ENCODE measurements at regions not wholly inside any gene's neighbourhood (a gene's known extent, or its start where the extent isn't known, plus 50 kb on each side); places are given as distances from the start of the nearest gene placed in this dataset.

GRCh38 chr11:8740129-8740528 is 57.5 kb downstream of the RPL27A start:
- no peak for DNase-seq

- DNase-seq: no peak
Measured at GRCh38 chr11:8744423-8744822, 61.8 kb downstream of the RPL27A start.

GRCh38 chr11:8745431-8746253 is 63.0 kb downstream of the RPL27A start:
- DNase-seq: no peak

GRCh38 chr11:8746331-8746974 is 63.9 kb downstream of the RPL27A start:
- no peak for DNase-seq

GRCh38 chr11:8747173-8747572 is 64.6 kb downstream of the RPL27A start:
- no peak for DNase-seq

DNA sequence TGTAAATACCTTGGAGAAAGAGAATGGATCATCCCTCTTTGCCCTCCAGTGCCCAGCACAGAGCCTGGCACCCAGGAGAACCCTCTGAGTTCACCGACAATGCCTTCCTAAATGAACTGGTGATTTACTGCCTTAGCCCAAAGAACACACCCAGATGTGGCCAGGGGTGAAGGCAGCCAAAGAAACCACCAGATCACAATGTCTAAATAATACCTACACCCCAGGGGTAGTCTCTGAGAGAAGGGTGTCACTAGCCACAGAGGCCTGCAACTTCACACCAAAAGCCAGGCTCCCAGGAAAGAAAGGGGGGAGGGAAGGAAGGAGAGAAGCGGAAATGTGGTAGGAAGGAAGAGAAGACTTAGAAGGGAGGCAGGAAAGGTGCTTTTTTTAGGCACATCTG is 65.7 kb downstream of the RPL27A start:
- DNase-seq: no peak

- no peak for DNase-seq
Measured at GRCh38 chr11:8749202-8749601, 66.6 kb downstream of the RPL27A start.

GRCh38 chr11:8754241-8754640 is 71.6 kb downstream of the RPL27A start:
- no peak for DNase-seq

DNA sequence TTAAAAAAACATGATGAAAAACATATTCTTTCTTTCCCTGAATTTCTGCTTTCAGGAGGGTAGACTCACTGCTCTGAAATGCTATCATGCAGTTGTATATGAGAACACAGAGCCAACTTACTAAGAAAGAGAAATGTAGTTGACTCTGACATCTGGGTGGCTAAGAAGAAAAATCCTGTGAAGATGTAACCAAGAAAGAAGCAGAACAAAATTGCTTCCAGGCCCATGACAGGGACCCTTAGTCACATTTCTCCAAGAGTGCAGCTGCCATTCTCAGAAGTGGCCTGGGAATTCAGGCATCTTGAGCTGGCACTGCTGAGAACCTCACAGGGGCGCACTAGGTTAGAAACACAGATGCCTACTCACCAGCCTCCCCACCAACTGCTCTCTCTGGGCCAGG is 73.6 kb downstream of the RPL27A start:
- no peak for DNase-seq

DNA sequence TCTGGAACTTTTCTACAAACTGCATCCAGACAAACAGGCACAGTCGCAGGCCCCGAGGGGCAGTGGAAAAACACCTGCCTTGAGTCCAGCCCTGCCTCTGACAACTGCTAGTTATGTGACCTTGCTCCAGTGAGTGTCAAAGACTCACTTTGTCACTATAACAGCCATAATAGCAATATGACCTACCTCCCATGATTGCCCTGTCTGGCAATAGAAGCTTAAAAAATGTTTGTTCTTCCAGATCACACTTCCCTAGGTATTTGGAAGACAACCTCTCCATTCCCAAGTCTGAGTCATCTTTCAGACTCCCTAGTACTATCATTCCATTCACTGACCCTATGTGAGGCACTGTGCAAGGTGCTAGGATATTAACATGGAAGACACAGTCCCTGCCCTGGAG is 74.5 kb downstream of the RPL27A start:
- DNase-seq: no peak

- DNase-seq: no peak
Measured at GRCh38 chr11:8757533-8757932, 74.9 kb downstream of the RPL27A start.

DNA sequence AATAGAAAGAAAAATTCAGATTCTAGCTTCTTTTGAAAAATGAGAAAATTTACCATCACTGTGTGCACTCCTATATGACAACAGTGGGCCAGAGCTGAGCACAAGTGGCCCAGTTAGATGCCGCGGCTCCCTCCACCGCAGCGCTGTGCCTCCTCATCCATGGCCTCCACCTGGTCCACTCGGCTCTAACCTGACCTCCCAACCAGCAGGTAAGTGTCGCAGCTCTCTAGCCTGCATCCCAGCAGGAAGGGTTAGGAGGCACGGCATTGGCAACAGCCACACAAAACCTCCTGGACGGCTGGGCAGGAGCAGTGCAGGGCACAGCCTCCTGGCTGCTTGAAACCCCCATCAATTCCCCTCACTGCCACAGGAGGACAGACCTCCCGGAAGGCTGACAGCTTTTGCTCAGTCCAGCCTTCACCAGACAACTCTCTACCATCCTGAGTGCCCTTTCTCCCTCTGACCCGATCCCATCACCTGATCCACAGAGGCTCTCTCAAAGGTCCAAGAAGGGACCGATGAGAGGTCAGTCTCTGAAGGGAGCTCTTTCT is 76.1 kb downstream of the RPL27A start:
- no peak for DNase-seq

DNA sequence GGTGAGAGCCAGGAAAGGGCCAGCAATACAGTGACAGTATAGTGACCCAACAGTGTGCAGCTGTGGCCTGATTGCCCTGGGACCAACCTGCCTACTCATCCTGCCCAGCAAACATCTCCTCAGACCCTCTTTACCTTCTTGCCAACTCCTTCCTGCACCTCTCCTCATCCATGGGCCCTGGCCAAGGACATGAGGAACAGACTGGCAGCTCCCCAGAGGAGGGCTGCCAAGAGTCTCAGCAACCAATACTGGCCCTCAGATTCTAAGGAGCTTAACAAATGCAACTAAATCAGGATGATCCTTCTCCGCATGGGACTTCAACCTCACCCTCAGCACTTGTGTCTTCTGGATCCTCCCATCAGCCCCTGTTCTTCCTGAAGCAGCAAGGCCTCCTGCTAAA is 77.0 kb downstream of the RPL27A start:
- DNase-seq: no peak

- no peak for DNase-seq
Measured at GRCh38 chr11:8760896-8761295, 78.3 kb downstream of the RPL27A start.

DNA sequence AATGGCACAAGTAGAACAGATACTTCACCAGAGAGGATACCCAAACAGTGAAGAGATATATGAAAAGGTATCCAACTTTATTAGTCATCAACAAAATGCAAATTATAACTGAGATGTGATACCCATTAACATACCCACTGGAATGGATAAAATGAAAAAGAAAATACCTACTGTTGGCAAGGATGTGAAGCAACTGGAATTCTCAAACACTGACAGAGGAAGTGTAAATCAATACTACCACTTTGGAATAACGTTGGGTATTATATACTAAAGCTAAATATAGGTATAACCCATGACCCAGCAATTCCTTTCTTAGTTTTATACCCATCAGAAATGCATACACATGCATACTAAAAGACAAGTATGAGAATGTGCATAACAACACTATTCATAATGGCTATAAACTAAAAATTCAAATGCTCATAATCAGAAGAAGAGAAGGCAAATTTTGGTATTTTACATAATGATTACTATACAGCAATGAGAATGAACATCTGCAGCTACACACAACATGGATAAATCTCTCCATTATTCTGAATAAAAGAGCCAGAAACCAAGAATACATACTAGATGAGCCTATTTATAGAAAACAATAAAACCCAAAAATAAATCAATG is 80.6 kb downstream of the RPL27A start:
- DNase-seq: no peak

- no peak for DNase-seq
Measured at GRCh38 chr11:8765294-8765693, 82.7 kb downstream of the RPL27A start.

- no peak for DNase-seq
Measured at GRCh38 chr11:8766043-8766987, 83.7 kb downstream of the RPL27A start.

DNA sequence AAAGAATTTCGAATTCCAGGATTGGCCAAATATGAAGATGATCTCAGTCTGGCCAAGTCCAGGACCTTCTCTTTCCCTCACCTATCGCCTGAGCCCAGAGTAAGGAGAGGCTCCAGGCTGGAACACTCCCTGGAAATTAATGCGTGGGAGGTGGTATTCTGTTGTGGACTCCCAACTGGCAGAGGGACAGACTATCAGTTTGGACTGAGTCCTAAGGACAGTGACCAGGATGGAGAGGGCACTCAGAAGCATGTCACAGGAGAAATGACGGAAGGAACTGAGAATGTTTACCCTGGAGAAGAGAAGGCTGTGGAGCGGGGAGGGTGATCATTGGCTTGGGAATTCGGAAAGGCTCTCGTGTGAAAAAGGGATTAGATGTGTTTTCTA is 84.4 kb downstream of the RPL27A start:
- no peak for DNase-seq

DNA sequence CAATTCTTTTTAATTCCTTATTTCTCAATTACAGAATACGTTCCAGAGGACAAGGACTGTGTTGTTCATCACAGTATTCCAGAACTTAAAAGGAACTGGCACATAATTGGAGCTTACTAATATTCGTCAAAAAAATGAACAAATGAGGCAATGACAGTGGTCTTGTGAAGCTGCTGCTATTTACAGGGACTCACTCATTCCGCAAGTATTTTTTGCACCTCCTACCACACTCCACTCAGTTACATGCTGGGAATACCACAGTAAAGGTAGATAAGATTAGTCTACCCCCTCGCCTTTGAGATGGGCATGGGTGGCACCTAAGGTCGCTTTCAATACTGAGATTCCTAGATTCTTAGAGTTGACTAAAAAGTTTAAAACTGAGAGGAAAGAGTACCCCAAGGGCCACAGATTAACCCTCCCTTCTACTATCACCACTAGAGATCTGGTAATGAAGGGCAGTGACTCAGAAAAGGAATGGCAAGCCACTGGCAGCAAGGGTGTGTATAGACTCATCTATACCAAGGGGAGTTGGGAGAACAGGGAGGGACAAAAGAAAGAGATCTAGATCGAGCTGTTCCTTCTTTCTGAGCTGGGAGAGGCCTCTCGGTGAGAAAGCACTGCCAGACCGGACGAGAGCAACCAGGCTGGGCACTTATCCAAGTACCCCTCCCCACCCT is 85.0 kb downstream of the RPL27A start:
- DNase-seq: no peak

GRCh38 chr11:8768625-8769333 is 86.2 kb downstream of the RPL27A start:
- DNase-seq: no peak

Measured in CD4-positive, alpha-beta T cell treated with Interferon gamma for 1 hour (primary cell).